NCI-H1930 (cell line): ENCODE measurements at regions not wholly inside any gene's neighbourhood (a gene's known extent, or its start where the extent isn't known, plus 50 kb on each side); places are given as distances from the start of the nearest gene placed in this dataset.
"Not testable (repeated sequence)": the region's sequence is repeated elsewhere in the genome, so short reads cannot be mapped to it uniquely, and the experiment has no call there.

Experiments
- DNase-seq, 2 experiments: peaks; one replicate each; lab custom pipeline; 2025; lab: John Stamatoyannopoulos, UW

DNA sequence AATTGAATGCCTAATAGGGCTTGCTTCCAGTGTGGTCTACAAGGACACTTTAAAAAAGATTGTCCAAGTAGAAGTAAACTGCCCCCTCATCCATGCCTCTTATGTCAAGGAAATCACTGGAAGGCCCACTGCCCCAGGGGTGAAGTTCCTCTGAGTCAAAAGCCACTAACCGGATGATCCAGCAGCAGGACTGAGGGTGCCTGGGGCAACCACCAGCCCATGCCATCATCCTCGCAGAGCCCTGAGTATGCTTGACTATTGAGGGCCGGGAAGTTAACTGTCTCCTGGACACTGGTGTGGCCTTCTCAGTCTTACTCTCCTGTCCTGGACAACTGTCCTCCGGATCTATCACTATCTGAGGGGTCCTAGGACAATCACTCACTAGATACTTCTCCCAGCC is 411.5 kb downstream of the TENT5A start:
- no peak for DNase-seq

DNA sequence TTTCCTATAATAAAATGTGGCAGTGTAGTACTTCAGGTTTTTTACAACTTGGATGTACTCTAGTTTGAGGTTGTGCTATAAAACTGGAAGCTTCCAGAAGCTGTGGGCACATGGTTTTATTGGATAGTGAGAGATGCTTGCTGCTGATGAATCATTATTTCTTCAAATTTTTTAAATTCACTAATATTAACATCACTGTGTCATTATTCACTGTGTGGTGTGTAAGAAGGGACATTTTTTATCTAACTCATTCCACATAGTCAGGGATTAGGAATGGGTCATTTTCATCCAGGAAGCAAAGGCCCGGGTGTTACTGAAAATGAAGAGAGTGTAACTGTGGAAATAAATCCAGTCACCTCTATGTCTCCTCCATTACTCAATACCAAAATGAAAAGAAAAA is 421.0 kb downstream of the TENT5A start:
- no peak for DNase-seq

DNA sequence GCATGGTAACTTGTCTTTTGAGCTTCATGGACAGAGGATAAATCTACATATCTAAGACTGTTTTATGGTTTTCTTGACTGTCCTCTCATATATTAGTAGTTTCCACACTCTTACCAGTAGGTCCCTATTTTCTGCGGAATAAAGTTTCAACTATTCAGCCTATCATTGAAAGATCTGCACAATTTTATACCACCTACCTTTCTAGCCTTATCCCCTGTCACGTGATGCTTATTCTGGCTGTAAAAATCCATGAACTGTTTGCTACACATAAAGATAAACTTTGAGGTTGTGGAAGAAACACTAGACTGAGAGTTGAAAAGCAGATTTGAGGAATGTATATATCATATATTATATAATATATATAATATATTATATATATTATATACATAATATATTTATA is 423.8 kb downstream of the TENT5A start:
- DNase-seq = no peak

DNA sequence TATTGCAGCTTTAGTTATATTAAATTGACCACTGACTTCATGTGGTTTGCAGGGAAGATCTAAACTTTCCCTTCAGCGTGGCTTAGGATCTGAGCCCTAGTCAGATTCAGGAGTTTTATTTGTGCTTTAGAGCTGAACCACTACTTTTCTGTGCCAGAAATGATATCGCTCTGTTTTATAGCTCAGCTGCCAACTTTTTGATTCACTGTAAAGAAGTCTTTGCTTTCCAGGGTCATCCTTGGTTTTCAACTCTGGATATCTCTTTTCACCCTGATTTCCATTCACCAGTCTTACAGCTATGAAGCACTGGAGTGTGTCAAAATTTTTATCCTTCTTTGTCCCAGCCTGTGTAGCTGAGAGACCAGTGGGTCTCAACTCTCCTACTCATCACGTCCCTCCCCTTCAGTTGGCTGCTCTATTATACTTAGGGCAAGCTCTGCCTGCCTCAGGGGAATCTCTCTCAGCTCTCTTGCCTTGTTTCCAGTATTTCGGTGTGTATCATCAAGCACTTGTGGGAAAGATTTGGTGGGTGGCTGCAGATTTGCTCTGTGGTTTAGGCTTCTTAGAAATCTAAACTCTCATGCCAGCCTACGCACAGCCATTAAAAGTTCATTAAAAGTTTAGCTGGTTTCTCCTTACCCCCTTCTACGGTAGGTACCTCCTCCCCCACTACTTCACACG is 425.5 kb downstream of the TENT5A start:
- DNase-seq = no peak

DNA sequence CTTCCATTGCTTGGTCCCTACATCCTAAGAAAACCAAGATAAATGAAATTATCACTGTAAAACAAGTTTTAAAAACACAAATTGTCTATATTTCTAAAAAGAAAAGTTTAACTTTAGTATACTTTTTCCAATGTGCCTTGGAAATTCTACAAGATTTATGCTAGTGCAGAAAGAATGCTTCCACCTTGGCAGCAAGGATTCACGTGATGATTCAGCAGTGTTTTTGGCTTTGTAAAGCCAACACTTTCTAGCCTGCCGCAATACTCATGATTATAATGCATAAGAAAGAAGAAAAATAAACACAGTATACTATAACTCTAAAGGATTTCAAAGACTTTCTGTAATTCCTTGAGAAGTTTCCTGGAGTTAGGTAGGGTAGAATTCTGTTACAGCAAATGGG is 442.7 kb downstream of the TENT5A start:
- no peak for DNase-seq

DNA sequence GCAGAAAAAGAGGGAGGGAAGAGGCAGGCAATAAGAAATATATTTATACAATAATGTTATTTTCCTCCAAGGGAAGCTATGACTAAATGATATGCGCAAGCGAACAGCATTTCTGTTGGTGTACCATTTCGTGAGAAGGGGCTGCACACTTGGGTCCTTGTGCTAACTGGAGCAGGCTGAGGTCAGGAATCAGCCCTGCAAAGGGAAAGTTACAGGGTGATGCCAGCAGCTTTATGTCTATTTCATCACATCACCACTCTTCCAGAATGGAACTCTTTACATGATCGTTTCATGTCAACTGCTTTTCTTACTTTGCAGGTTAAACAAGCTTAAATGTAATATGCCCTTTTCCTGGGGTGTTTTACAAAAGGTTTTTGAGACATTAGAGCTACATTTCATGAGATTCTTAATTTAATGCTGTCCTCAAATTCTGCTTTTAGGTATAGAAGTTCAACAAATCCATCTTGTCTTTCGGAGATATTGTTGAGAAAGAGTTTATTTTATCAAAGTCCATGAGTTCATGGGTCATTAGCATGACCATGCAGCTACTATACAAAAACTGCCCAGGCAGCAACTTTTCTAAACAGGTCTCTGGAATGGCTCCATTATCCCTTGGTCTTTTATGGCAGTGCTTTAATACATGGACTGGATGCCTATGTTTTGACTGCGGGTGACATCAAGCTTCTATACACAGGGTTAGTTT is 443.8 kb downstream of the TENT5A start:
- no peak for DNase-seq

DNA sequence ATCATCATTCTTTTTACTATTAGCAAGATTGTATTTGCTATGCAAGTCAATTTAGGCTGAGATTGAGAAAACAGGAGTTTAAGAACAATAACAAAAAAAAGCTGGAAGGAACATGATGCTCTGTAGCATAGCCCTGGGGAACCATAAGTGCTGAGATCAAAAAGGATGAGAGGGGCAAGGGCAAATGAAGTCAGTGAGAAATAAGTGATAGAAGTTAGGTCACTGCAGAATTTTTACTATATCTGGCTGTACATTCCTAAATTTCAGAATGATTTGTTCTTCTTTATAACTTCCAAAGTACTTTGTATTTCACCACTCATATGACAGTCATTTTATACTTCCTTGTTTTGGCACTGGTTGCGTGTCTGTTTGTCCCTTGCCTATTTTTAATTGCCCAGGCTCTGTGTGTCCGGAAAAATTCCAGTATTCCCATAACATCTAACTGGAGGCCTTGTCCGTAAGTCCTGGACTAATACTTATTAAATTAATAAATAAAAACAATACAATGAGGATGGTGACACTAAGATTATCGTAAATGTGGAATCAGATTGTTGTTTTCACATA is 444.7 kb downstream of the TENT5A start:
- DNase-seq = no peak

DNA sequence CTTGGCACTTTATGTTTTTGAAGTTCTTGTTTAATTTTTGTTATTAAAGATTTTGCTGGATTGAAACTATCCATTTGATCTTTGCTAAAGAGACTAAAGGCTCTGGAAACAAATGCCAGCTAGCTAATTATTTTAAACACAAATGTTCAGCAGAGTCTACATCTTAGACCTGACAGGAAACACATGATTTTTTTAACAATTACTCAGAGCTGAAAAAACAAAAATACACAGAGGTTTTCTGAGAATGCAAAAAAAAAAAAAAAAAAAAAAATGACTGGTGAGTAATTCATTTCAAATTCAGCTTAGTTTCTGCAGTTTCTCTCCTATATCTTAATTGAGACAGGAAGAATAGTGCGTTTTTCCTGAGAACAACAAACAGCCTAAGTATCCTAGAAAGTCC is 448.0 kb downstream of the TENT5A start:
- no peak for DNase-seq

DNA sequence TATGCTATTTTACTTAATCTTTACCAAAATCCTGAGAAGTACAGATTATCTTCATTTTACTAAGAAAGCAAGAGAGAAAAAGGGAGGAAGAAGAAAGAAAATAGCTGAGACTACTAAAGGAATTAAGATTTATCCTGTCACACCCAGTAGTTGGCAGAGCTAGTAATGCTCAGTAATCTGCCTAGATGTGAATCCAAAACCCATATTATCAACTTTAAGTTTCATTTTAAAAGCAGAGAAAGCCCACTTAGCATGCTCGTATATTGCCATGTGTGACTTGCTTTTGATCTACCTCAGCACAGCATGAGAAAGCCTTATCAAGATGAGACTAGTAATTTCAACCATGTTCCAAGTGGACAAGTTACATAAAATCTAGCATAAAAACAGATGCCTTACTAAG is 451.5 kb downstream of the TENT5A start:
- no peak for DNase-seq

DNA sequence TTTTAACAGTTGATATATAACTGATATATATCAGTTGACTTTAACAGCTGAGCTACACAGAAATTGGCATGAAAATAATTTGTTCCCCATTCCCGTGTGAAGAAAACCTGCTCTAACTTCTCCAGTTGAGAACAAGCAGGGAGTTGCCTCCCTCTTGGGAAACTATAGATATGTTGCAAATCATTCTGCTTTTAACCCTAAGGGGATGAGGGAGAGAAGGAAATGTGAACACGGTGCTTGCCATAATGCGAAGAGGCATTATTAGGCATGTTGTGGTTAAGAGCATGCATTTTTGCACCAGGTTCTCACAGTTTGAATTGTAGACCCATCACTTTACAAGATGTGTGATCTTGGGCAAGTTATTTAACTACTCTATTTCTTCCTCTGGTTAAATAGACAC is 453.7 kb downstream of the TENT5A start:
- DNase-seq = no peak

DNA sequence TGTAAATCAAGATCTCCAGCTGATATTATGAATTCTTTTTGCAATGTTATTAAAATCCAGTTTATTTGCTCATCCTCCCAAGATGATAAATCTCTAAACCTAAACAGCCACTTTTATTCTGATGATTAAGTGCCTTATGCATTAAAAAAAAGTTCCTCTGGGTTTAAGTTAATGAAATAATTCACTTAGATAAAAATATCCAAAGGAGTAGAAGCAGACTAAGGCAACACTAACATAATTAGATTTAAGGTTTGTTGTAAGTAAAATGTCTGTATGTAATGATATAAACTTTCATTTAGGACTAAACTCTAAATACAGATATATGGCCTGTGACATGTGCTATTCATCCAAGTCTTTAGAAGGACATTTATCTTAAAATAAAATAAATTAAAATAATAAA is 457.2 kb downstream of the TENT5A start:
- DNase-seq = no peak

DNA sequence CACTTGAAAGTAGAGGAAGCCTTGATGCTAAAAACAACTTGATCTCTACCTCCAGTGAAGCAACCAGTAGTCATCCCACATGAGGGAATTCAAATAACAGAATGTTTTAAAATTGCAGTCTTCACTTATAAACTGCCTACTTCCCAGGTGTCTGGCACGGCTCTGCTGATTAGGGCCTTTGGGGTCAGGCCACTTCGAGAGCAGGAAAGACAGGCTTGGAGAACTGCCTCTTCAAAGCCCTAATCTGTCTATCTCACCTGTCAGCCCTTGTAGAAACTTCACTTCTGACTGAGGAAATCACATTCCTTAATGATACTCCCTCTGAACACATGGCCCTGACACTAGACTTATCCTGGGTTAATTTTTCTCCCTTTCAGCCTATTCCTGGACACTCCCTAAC is 458.6 kb downstream of the TENT5A start:
- DNase-seq = no peak

DNA sequence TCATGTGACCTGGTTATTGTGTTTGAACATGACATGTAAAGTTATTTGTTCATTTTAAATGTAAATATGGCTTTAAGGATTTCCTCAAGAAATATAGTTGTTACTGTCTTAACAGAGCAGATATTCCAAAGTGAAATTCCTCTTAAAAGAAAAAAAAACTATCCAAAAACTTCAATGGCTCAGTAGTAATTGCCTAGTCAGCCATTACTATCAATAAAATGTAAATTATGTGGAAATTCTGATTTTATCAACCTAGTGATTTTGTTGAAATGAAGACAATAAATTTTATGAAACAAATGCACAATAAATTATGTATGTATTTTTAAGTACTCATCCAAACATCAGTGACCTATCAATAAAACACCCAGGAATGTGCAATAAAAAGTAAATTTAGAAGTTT is 463.3 kb downstream of the TENT5A start:
- no peak for DNase-seq

DNA sequence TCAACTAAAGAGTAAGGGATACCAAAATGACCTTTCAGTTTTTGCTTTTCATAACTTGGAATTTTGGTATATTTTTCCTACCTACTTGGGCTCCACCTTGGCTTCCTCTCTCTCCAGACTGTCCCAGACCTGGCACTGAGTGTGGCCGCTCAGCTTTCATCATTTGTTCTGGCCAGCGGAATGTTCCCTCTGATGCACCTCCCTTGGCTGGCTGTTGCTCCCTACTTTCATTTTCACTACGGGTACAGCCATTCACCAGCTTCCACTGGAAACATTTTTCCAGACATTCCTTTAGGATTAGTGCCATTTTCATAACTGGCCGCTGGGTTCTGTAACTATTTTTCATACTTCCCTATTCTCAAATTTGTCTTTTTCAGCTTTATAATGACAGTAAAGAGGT is 487.4 kb downstream of the TENT5A start:
- no peak for DNase-seq

DNA sequence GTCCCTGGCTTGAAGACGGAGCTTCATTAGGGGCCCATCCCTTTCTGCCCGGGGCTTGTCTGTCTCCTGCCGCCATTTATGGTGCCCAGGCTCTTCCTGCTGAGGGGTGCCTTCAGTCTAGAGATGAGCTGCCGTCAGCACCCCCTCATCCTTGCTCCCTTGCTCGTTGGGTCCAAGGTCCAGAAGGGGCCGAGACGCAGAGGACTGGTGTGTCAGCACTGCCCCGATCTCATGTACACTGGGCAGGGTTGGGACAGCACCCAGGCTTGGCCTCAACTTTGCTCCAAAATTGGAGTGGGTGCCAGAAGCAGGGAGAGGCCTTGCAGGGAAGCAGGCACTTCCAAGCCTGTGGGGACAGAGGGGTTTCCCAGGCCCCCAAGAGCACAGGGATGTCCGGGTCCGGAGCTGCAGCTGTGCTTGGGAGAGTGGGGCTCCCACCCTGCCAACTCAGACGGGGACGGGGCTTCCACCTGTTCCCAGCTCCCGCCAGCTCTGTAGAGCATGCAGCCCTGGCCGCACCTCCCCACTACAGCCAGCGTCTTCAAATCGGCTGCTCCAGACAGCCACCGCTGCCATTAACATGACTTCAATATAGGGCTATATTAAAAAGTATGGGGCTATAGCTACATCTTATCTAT is 488.8 kb downstream of the TENT5A start:
- no peak for DNase-seq

DNA sequence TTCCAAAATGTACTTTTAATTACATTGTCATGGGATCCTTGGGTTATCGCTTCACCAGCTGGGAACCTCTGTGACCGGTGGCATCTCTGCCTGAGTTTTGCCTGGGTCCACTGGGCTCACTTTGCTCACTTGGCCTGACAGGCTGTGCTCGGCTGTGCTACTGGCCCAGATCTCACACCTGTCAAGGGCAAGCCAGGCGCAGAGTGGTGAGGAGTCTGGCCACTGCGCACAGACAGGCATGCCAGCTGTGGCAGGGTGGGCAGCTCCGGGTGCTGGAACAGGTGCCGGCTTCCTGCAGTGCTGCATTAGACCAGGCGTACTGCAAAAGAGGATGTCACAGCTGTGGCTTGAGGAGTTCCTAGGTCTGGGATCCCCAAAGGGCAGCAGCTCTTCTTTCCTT is 489.8 kb downstream of the TENT5A start:
- DNase-seq = no peak

DNA sequence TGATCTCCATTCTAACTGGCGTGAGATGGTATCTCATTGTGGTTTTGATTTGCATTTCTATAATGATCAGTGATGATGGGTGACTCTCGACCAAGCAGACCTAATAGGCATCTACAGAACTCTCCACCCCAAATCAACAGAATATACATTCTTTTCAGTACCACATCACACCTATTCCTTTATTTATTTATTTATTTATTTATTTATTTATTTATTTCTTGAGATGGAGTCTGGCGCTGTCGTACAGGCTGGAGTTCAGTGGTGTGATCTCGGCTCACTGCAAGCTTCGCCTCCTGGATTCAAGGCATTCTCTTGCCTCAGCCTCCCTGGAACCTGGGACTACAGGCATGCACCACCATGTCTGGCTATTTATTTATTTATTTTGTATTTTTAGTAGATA is 496.3 kb downstream of the TENT5A start:
- DNase-seq = not testable (repeated sequence)

DNA sequence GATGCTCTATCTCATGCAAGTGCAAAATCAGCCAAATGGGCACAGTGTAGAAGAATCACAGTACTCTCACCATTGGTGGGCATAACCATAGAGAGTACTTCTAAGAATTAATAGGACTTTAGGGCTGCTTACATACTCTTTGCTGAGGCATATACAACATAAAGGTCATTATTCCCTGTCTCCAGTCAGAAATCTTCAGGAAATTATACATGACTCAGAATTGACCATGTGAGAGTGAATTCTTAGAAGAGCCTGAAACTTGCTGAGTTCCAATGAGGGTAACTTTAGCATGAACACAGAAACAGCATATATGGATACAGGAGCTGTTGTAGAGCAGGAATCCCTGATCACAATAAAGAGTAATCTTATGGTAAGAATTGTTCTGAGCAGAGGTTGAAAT is 498.7 kb downstream of the TENT5A start:
- no peak for DNase-seq

DNA sequence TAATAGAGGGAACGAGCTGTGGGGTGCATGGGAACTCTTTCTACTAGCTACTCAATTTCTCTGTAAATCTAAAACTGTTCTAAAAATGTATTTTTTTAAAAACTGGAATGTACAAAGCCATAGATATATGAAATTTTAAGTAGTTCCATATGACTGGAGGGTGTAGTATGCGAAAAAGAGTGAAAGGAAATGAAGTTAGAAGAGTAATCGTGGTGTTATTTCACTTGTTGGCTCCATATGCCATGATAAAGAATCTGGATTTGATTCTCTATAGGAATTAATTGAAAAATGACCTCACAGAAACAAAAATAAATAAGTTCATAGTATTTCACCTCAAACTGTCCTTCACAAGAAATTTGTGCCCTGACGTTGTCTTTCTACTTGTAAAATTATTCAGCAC is 500.2 kb downstream of the TENT5A start:
- DNase-seq = no peak

DNA sequence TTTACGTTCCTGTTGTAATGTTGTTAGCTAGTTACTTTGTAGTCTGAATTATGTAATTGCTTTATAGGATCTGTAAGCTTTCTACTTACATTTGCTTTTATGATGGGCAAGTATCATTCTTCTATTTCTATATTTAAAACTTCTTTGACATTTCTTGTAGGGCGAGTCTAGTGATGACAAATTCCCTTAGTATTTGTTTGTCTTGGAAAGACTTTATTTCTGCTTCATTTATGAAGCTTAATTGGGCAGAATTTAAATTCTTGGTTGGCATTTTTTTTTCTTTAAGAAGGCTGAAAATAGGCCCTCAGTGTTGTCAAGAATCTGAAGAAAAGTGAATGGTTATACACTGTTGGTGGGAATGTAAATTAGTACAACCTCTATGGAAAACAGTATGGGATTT is 506.3 kb downstream of the TENT5A start:
- no peak for DNase-seq

DNA sequence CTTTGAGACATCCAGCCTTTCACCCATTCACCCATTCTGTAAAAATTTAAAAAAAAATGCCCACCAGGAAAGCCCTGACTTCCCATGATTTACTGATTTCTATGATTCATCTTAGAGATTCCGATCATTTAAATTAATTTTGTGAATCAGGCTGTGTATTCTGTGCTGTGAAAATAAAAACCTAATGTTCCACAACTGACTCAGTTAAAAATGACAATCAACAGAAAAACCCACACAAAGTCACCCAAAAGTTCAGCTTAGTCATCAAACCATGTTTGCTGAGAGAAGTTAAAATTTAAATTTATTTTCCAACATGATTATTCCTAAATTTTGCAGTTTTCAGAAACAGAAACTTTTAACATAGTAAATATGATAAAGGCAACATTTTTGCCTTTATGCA is 509.9 kb downstream of the TENT5A start:
- no peak for DNase-seq

DNA sequence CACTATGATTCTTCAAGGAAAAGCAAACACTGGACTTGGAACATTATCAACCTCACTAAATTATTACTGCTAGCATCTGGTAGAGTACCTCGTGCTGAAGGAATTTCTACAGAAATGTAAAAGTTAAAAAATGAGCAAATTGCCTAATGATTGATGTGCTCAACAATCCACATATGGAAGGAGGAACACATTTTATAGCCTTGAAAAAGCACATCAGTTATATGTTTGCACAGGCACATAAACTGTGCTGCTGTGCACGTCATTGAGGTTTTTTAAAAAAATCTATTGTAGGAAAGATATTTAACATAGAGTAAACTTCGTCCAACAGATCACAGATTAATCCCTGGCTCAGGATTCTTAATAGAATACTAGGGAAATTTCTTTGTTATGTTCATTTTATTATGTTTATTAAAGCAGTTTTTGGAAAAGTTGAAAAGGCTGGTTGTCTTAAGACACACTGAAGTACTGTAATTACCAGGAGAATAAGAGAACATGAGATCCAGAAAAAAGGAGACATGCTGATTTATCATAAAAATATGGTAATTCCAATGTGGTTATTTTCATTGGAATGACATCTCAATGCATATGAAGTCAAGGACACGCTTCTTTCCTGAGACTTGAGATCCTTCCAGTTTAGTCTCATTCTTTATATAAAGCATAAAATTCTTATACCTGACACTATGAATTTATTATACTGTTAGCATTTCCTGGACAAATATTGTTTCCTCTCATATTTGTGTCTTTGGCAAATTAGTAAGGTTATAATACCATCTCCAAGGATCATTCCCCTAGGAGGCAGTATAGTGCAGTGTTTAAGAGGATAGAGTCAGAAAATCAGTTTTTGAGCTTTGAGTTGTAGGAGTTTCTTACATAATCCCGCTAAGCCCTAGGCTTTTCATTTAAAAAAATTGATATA is 511.1 kb downstream of the TENT5A start:
- DNase-seq = no peak
